Fibroblast of upper back skin (primary cell): ENCODE measurements at regions not wholly inside any gene's neighbourhood (a gene's known extent, or its start where the extent isn't known, plus 50 kb on each side); places are given as distances from the start of the nearest gene placed in this dataset.

Experiments used
- DNase-seq: peaks from one replicate; pipeline ENCODE4 v3.0.0-alpha.2; 2013

DNA sequence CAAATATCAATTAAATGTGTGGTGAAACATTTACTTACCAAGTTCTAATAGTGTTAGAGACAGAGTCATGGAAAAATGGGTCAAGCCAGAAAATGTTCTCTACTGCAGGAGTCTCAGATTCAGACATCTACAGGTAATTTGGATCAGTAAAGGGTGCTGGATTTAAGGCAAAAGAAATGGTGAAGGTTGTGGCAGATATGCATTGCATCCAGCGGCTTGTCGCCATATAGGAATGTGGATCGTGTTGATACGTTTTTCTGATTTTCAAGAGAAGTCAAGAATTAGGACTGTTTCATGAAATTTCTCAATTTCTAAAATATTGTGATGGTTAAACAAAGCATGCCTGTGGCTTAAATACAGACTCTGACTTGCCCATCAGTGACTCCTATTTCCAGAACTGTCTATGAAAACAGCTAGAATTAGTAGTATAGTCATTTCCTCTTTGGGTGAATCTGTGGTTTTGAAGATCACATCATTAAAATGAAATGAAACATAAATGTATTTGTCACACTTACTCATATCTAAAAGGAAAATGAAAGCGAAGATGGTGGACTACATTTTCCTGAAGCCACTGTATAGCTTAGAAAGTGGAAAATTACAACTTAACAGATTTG lies 110.1 kb upstream of the VEGFC start:
- peak; percentile 97 for DNase-seq

DNA sequence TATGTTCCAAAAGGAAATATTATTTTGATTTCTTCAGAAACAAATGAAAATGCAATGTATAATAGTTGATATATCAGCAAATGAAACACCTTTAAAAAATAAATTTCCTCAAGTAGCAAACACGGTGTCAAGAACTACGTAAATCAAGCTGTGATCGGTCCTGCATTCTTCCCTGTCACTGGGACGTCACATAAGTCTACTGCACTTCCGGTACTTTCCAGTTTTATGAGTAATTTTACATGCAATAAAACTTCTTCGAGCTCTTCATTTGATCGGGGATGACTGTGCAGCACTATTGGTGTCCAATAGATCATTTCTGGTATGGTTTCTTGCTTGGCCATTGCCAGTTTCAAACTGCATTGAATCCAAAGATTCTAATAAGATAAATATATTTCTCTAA lies 114.0 kb upstream of the VEGFC start:
- peak; percentile 28 for DNase-seq

DNA sequence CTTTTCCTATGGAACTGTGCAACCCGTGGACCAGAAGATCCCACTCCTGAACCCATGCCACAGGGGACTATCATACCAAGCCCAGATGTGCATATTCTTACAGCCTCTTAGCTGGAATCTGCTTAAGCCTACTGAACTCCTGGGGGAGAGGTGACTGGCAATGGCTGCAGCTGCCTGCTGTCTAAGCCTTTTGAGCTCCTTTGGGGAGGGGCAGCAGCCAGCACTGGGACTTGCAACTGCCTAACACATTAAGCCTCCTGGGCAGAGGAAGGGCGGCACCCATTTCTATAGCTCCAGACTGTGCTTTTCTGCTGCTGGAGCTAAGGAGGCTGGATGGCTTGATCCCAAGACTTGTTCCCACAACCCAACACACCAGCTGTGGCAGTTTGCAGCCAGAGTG lies 117.9 kb upstream of the VEGFC start:
- no peak for DNase-seq

DNA sequence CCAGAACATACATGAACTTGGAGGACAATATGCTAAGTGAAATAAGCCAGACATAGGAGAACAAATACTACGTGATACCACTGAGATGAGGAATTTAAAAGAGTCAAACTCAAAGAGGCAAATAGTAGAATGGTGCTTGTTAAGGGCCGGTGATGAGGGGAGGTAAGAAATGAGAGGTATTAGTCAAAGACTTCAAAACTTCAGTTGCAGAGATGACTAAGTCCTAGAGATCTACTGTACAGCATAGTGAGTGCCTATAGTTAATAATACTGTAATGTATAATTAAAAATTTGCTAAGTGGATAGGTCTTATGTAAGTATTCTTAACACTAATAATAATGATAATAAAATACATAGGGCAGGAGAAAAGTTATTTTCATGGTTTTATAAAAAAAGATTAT lies 126.9 kb upstream of the VEGFC start:
- no peak for DNase-seq

DNA sequence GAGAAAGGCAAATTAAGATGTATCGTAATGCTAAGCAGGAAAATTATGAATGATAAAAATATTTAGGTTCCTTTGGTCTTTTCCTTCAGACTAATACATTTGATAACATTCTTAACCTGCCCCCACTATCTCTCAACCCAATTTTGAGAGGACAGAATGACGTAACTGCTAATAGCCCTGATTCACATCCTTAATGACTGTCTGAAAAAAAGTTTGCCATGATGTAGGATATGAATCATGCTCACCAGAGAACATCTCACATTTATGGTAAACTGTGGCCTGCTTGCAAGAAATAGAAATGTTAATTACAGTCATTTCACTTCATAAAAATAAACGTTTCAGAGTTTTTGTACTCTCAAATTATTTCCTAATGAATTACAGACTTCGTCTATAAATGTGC lies 128.0 kb upstream of the VEGFC start:
- DNase-seq = peak; percentile 79

DNA sequence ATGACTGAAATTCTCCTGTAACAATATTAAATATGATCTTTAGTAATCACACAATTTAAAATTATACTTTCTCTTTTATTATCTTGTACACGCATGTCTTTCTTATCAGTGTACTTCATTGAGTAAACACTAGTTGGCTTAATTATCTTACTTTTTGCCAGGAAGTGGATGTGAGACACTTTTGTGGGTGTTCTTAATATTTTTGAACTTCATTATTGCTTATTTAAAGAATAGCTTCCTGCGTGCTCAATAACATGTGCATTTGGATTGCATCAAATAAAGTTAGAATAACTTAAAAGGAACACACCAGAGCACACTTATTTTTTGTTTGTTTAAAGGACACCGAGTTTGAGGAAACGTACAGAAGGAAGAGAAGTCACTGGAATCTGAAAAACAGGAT lies 128.5 kb upstream of the VEGFC start:
- no peak for DNase-seq

DNA sequence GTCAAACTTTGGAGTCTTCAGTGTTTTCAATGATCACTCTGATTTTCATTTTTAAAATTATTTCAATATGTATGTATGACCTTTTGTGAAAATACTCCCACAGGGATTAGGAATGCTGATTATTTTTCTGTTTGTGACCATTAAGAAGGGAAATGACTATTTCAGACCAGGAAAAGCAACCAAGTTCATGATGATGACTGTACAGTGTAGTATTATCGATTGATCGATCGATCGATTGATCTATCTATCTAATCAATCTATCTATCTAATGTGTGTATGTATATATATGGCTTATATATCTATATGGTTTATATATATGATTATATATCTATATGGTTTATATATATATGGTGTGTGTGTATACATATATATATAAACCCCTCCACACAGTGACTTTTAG lies 131.5 kb upstream of the VEGFC start:
- DNase-seq = no peak

DNA sequence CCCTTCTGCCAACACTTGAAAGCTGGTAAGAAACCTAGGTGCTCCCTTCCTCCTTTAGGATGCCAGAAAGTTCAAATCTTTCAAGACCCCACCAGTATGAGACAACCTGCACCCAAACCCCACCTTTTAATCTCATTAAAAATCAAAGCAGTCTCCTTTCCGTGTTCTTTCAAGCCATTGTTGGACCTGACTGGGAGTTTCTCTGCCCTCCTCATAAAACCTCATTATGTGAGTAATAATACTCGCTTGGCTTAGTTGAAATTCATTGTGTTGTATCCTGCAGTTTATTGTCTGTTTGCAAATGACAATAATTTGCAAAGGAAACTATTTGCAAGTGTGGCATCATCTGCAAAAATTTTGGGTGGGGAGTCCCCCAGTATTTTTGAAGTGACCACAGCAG lies 133.2 kb upstream of the VEGFC start:
- no peak for DNase-seq

DNA sequence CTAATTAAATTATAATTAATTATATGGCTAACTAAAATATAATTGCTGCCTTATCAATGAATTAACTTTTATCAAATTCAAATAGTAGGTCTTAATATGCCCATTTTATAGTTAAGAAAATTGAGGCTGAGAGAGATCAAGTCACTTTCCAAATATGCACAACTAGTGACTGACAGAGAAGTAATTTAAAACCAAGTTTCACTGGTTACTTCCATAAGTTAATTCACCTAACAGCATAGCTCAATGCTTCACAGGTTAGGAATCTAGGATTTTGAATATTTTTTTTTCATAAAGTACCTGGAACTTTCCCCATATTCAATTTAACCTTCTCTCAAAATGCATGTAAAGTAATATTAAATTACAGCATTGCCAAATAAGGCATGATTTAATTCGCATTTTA lies 134.4 kb upstream of the VEGFC start:
- DNase-seq = no peak

DNA sequence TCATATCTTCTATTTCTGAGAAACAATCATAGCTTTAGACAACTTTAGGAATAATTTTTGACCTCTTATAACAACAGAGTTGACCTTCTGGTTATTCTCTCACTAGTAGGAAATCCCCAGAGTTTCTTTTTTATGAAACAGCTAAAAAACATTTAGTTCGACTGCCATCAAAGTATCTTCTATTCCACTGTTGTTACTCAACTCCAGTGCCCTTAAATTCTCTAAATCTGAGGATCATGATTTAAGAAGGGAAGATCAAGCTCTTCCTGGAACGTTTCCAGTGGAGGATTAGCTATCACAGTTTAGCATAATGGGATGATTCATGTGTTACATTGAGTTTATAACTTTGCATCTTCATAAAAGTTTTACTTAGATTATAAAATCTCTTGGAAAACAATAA lies 134.9 kb upstream of the VEGFC start:
- DNase-seq = peak; percentile 95

DNA sequence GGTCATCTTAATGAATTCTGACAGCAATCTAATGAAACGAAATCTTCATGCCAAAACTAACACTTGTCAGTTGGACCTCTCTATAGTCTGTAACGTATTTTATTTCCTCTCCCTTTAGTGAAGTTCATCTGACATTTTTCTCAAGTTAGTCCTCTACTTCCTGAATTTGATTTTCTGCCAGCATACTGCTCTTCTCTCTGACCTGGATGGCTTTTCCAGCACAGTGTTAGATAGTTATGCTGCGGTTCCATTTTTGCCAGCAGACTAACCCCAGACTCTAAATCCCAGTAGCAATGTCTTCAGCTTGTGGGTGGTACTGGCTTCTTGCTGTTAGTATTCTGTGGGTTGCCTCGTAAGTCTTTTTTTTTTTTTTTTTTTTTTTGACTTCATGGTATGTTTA lies 146.7 kb upstream of the VEGFC start:
- DNase-seq = peak; percentile 84

DNA sequence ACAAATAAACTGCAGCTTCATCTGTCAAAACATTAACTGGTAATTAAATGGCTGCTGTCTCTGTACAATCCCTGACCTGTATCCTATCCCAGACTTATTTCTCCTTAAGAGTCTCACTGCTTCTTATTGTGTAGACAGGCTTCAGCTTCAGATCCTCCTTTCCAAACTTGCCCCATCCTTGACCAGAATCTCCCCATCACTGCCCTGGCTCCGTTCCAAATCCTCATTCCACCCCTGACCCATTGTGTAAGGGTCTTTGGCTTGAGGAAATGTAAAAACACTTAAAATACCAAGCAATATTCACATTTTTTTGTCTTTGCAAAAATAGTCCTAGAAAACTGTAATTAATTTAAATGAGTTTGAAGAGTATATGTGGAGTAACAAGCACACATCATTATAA lies 152.6 kb upstream of the VEGFC start:
- DNase-seq = peak; percentile 27

DNA sequence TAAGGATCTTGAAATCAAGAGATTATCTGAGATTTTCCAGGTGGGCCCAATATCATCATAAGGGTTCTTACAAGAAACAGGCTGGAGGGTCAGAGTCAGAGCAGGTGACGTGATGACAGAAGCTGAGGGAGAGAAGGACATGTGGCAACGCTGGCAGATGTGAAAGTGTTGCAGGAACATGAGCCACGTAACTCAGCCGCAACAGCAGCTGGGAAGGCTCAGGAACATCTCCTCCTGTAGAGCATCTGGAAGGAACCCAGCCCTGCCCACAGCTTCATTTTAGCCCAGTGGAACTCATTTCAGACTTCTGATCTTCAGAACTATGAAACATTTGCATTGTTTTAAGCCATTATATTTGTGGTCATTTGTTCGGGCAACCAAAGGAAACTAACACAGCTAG lies 156.3 kb upstream of the VEGFC start:
- DNase-seq = peak; percentile 69

DNA sequence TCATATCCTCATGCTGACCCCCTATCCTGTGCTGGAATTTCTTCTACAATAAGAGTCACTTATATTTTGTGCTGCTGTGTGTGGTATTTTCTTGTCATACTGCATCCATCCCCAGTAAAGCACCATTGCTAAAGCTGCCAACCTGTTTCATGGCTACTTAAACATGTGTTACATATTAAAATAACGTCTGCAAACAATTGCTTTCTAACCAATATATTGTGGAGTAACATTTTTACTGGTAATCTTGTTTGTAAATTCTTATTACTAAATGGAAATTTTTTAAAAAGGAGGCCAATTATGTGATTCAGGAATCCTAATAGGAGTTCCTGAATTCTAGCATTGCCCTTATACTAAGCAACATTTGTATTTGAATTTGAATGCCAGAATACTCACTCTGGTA lies 160.3 kb upstream of the VEGFC start:
- DNase-seq = peak; percentile 17

DNA sequence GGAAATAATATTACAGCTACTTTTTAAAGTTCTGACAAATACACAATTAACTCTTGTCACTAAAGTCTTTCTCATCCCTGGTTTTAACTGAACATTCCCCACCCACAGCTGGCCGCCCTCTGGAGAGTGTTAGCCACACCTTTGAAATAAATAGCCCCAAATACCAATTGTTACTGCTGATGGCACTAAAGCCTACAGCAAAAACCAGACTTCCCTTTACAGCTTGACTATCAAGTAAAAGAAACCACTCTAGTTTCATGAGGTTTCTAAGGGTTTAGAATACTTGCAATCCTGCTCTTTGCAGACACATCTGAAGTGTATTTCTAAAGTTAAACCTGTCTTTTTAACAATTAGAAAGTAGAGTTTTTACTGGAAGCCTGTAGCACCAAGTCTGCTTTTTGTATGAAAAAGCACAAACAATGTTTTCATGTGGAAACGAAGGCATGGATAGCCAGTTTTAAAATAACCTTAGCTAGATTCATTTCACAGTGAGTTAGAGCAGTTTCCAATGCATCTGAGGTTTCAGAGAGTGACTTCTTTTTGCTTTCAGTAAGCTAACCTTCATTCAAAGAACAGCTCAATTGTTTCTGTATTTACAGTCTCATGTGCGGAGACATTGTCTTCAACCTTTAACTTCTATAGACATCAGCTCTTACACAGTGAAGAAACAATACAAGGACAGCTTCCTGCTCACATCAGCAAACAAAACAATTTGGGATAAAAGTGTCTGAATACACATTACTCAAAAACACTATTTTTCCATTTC lies 164.8 kb upstream of the VEGFC start:
- no peak for DNase-seq

DNA sequence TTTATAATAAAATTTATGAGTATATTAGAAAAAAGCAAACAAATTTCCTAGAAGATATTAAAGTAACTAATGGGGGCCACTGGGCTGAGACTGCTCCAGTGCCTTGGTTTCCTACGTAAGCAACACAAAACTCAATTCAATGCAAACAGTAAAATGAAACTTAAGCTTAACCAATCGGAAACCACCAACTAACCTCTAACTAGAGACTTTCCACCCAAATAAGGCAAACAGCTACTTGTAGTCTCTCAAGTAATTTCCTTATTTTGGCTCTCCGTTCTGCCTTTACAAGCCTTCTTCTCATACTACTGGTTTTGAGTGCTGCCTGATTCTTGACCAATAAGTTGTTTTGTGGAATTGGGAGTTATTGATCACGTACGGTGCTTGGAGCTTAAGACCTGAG lies 167.3 kb upstream of the VEGFC start:
- no peak for DNase-seq

DNA sequence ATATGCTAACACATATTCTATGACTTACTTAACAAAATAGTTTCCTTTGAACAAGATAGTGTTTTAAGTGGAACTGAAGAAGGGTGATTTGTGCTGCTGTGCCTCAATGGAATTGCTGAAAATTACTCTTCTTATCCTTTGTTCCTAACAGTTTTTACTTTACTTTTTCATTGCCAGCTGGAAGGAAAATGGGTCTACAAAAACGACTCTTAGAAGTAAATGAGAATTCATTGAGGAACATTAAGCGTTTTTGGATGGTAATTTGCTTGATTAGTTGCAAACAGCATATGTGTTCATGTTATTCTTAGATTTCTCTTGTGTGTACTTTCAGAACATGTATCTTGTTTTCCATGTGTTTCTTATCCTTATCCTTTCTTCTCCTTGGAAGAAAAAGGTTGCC lies 170.4 kb upstream of the VEGFC start:
- DNase-seq = no peak

DNA sequence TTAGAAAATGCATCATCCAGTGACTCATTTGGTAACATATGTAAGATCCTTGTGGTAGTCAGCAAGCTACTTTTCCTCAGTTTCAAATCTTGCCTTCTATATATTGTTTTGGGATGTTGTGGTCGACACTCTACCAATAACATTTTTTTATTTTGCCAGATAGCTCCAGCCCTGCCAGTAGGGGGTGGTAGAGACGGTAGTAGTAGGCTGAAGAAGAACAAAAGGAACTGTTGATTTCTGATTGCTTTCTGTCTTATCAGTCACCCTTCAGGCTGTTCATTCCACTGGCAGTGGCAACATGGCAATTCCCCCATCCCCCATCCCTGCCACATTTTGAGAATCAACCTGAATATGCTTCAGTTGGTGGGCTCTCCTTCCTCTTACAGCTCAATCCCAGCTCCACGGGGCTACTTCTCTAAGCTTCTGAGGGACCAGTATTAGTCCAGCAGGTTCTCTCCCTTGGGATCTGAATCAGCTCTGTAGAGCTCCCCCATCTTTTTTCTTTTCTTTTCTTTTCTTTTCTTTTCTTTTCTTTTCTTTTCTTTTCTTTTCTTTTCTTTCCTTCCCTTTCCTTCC lies 171.5 kb upstream of the VEGFC start:
- no peak for DNase-seq

DNA sequence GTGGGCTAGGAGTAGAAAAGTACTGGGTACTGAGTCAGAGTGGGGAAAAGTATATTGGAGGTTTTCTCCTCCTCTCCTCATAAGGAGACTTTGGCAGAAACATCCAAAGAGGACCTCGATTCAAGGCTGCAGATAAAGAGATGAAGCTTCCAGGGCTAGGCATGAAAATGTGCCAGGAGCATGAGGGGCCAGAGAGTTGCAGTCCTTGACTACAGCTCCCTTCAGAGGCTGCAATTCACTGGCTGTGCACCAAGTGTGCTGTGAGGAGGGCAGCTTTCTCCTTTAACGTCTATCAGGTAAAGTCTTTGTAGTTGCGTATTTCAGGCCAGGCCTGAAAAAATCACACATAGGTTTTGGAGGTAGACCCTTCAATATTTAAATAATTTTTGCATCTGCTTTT lies 174.9 kb upstream of the VEGFC start:
- no peak for DNase-seq

DNA sequence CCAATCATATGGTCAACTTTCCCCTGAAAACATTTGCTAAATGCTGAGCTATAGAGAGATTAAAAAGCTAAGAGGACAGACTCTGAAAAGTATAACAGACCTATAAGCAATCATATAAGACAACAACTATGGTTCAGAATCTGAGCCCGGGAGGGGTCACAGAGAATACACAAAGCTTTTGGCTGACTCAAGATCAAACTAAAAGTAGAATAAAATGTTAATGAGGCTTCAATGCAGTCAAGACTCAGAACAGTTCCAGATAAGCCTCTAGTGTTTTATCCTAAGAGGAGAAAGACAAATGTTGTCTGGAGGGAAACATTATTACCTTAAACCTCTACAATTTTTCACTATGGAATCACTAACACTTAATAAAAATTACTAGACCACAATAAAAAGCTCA lies 175.4 kb upstream of the VEGFC start:
- DNase-seq = no peak

DNA sequence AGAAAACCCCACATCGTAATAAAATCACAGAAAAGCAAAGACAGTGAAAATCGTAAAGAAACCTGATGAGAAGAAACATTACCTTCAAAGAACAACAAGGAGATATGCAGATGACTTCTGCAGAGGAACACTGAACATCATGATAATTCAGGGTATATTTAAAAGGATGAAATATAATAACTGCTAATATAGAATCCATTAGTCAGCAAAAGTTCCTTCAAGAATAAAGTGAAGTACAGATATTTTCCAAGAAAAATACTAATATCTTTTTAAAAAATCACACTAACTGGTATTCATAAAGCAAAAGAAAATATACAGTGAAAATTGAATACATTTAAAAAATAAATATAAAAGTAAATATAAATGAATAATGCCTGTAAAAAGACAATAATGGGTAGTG lies 176.3 kb upstream of the VEGFC start:
- no peak for DNase-seq

DNA sequence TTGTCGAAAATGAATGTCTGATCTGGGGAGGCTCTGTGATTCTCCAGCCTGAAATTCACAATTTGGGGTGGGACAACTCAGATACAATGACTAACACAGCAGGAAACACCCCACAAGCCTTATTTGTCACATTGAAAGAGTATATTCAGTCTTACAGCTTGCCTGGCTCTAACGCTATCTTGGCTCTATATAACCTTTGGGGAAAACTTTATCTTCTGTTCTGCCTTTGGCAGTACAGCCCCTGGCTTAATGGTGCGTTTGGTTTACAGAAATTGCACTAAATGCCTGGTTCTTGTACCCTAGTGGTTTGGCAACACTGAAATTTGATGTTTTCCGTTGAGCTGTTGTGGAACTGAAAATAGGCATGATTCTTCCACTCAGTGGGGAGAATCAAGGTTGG lies 178.1 kb upstream of the VEGFC start:
- no peak for DNase-seq

DNA sequence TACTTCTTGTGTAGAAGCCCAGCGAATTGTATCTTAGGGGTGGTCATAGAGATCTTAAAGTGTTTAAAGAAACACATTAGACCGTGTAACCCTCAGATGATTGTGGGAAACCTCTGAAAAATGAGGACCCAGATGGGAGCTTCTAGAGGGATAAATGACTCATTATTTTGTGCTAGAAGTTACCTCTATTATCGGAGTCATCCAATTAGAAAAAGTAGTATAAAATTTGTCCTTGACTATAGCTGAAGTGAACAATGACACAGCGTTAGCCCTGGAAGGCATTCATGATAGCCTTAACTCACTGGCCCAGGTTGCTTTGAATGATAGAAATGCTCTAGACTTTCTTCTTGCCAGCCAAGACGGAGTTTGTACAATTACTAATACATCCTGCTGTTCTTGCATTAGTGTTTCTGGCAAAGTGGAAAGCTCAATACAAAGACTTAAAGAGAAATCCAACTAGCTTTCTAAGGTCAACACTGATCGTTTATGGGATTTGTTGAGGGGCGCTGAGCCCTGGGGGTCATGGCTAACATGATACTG lies 178.9 kb upstream of the VEGFC start:
- no peak for DNase-seq

DNA sequence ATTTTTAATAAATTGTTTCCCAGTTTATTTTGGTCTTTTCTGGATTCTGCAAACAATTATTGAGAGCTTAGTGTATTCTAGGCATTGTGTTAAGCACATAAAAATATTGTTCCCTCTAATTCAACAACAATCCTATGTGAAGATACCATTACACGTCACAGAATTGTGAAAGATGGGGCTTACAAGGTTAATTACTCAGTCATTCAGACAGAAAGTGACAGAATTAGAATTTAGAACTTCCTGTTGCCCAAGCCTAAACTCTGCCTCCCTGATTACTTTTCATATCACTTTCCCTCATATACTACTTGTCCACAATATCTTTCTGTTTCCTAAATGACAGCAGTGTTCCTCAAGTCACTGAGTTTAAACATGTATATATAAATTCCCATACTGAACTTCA lies 186.7 kb upstream of the VEGFC start:
- no peak for DNase-seq

DNA sequence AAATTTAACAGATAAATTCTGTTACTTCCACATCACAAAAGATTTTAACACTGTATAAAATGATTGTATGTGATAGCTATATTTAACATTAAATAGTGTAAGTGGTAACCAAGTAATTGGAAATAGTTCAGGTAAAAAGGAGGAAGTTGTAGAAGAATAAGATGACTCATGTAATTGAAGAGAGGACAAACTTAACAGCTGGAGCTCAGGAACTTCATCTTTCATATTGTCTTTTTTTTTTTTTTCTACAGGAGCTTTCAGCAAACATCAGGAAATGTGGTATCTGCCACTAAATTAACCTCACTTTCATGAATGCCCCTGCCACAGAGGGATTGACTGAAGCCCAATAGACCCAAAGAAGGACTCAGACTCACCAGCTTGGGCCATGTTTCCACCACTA lies 188.4 kb upstream of the VEGFC start:
- DNase-seq = no peak
